ENCODE measurements at regions not wholly inside any gene's neighbourhood (a gene's known extent, or its start where the extent isn't known, plus 50 kb on each side); places are given as distances from the start of the nearest gene placed in this dataset.

GRCh38 chr11:127481391-127481790, 480.8 kb upstream of the KIRREL3 start:
- no peak for TF ChIP-seq POLR2AphosphoS5 (IDR thresholded peaks at IDR 0.05; ENCODE audit: low read depth, low read length)
- TF ChIP-seq TAF1 (IDR thresholded peaks at IDR 0.05; ENCODE audit: borderline replicate concordance, low read depth, low read length), result no peak
